SK-N-MC (cell line): ENCODE measurements at regions not wholly inside any gene's neighbourhood (a gene's known extent, or its start where the extent isn't known, plus 50 kb on each side); places are given as distances from the start of the nearest gene placed in this dataset.

ENCODE experiments used
- EZH2 ChIP-seq: fragments of 200-600 bp; sonication (generic); IDR thresholded peaks from one replicate; pipeline ENCODE4 v1.6.1; 2017; ENCODE audit warnings: antibody characterized with exemption
- POLR2AphosphoS5 ChIP-seq: IDR thresholded peaks from 2 replicates; pipeline ENCODE4 v1.6.1; 2012; ENCODE audit warnings: mild to moderate bottlenecking, low read depth, low read length, borderline replicate concordance

DNA sequence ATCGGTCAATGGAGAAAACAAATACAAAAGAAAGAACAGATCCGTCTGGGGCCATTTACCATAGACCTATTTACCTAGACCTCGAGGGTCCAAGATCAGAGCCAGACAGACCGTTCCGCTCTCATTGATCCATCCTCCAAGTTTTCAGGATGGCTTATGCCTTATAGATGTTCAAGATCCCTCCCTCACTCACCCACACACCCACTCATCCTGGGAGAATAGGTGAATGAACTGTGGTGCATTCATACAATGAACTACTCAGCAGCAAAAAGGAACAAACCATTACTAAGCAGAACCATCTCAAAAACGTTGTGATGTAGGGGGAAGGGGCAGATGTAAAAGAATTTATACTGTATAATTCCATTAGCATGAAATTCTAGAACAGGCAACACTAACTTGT is 125.1 kb upstream of the RREB1 start:
- TF ChIP-seq EZH2 (no peak), POLR2AphosphoS5 (no peak)
